SHP77 (cell line): ENCODE measurements at regions not wholly inside any gene's neighbourhood (a gene's known extent, or its start where the extent isn't known, plus 50 kb on each side); places are given as distances from the start of the nearest gene placed in this dataset.

ENCODE experiments used
- DNase-seq, 2 experiments: peaks; one replicate each; lab custom pipeline; 2025; lab: John Stamatoyannopoulos, UW

DNA sequence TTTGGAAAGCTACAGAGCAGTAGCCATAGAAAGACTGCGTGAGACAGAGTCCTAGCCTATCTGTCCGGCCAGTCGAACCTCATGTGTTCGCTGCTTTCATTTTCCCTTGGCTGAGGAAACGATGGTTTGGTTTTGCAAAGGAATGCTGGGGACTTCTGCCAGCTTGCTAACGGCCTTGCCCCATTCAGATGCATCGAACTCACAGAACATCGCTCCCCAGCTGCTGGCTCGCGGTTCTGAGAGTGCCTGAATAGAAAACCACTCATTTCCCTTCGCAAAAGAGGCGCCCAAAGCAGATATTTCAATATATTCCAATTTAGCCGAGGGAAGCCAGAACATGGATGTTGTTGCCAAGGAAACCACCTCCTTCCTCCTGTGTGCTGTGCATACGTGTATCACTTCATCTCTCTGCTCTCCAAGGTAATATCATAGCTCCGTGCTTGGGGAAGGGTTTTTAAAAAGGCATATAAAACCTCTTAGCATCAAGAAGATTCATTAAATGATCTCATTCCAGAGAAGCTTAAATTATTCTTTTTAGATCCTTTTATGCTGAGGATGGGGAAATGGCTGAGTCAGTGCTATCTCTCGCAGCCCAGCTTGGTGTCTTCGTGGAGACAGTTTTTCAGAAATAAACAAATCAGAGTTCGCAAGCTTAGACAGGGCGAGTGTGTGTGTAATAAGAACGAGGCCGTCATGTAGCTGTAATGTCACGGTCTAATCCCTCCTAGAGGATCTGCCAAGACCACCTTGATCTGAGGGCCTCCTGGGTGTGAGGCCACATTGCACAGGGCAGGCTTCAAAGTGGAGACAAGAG, 215.2 kb downstream of the RPS24 start:
- no peak for DNase-seq

DNA sequence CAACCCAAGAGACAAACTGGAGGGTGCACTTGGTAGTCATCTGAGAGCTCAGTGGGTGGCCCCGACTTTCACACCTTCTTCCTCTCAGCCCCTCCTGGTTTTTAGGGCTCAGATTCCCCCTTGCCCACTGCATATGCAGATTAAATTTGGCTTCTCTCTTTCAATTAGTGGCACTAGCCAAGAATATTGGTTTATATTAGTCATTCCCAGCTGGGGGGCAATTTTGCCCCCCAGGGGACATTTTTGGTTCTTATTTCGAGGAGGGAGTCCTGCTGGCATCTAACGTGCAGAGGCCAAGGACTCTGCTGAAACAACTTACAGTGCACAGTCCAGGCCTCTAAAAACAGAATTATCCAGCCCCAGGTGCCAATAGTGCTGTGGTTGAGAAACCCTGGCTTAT, 216.0 kb downstream of the RPS24 start:
- DNase-seq: no peak

DNA sequence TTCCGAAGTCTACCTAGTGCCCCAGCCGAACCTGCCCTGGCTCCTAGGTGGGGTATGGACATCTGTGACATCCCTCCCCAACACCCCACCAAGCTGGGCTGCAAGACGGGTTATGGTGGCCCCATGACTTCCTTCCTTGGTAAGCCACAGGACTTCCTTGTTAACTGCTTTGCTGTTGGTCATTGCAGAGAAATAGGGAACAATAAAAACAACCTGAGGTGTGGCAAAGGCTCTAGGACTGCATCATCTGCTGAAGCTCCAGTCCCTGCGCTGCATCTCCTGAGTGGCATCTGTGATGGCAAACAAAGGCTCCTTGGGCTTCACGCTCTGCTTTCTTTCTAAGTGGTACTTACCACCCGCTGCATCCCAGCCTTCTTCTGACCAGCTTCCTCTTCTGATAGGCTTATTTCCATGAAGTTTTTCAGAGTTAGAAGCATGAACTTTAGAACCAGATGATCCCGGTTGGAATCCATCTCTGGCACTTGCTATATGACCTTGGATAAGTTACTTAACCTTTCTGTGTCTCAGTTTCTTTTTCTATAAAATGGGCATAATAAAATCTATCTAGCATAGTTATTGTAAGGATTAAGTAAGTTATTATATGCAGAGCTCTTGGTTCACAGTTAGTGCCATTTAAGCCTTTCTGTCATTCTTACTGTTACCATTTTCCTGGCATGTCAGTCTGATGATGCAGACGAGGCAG, 216.8 kb downstream of the RPS24 start:
- no peak for DNase-seq

DNA sequence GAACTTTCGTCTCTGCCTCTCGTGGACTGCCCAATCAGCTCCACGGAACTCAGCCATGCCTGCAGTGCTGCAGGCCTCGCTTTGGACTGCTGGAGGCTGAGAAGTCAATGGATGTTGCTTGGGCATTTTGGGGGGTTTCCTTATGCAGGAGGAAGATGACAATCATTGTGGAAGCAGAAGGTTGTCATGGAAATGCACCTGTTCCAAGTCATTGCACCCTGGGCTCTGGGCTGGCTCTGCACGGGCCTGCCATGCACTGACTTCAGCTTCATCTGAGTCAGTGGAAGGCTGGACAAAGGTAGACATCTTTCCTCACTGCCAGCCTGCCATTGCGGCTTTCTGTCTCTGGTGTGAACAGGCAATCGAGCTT, 217.3 kb downstream of the RPS24 start:
- DNase-seq: no peak

DNA sequence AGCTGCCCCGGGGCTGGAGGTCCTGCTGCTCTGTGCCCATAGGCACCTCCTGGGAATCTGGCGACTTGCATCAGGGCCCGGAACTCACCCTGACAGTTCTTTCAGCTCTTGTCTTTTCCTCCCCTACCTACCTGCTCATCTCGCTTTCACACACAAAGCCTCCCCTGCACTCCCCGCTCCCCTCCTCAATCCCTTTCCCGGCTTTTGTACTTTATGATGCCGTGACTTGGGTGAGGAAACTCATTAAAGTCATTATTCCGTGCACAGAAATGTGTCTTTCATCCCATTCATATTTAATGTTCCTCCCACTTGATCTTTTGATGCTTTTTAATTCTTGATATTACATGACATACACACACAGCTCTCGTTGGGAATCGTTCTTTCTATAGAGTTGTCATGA, 218.6 kb downstream of the RPS24 start:
- no peak for DNase-seq

DNA sequence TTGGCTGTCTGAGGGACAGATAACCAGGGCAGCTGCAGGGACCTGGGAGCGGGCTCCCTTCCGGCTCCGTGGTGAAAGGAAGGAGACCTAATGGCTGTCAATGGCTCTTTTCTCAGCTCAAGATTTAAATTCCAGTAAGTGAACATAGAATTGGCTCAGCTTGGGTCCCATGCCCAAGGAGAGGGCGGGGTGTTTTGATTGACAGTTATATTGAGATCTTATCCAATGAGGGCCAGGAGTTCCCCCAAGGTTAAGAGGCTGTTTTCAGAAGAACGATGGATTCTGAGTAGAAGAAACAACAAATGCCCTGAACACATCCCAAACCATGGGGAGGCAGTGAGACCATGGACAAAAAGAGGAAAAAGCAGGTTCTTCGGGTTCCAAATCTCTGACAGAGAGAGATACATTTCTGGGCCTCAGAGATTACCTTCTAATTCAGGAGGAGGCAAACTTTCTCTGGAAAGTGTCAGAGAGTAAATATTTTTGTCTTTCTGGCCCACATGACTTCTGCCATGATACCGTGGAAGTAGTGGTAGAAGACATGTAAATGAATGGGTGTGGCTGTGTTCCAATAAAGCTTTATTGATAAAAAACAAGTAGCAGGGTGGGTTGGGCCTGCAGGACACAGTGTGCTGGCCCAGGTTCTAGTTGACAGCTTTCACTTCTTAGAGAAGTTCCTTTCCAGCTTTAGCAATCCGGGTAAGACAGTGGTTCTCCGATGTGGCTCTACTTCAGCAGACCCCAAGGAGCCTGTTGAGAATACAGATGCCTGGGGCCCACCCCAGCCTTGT, 219.6 kb downstream of the RPS24 start:
- DNase-seq: no peak

DNA sequence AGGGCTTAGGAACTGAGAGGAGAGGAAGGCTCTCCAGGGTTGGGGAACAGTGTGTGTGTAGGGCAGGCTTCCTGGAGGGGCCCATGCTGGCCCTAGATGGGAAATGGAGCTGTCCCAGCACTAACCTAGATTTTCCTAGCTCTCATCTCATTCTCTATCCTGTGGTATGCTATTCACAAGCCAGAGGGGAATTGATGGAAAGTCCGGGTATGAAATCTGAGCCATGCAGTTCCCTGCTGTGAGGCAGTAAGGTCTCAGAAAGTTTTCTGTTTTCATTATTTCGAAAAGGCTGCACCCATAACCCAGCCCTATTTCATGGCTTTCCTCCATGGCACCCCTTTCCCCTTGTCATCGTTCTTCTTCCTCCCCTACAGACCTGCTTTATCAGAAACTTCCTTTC, 220.3 kb downstream of the RPS24 start:
- no peak for DNase-seq

DNA sequence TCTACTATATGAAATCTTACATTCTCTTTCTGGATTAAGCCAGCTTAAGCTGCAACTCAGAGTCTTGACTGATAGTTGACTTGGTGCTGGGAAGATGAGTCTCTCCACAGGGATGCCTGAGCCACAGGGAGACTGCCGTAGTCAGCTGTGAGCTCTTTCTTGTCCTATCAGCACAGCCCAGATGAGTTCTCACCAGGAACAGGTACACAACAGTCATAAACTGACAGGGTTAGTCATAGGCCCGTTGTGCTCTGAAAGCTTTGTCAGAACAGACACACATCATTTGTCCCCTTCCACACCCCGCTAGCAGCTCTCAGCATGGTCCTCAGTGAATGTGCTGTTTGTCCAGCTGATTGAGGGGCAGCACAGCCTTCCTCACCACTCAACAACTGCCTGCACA, 221.6 kb downstream of the RPS24 start:
- no peak for DNase-seq

DNA sequence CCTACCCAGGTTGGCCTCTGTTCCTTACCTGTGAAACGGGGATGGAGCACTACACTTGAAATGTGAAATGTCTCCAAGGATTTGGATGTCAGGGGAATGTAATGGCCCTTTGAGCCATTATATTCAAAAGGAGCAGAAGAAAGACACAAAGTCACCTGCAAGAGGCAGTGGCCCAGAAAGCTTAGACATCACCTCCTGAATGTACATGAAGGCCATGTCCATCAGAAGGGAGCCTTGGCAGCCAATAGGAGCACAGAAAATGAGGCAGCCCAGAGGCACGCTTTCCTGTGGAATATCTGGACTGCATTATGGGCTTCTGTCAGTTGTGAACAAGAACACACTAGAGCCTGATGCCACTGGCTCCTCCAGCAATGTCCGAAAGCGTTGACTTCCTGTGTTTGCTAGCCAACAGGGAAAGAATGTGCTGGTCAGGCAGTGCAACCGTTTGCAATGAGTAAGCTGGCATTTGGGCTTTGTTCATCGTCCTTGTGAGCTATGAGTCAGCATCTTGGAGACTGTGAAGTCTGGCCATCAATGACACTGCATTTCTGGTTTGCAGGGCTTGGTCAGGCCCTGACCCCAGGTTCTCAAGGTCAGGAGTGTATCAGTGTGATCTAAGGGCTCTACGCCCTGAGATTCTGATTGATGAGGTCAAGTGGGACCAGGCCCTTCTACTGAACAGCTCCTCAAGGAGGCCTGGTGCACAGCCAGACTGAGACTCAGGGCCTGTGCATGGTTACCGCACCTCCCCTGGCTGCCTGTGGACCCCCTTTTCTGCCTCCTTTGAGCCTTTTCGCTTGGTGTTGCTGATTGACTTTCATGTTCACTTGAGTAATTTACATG, 222.4 kb downstream of the RPS24 start:
- DNase-seq: no peak

DNA sequence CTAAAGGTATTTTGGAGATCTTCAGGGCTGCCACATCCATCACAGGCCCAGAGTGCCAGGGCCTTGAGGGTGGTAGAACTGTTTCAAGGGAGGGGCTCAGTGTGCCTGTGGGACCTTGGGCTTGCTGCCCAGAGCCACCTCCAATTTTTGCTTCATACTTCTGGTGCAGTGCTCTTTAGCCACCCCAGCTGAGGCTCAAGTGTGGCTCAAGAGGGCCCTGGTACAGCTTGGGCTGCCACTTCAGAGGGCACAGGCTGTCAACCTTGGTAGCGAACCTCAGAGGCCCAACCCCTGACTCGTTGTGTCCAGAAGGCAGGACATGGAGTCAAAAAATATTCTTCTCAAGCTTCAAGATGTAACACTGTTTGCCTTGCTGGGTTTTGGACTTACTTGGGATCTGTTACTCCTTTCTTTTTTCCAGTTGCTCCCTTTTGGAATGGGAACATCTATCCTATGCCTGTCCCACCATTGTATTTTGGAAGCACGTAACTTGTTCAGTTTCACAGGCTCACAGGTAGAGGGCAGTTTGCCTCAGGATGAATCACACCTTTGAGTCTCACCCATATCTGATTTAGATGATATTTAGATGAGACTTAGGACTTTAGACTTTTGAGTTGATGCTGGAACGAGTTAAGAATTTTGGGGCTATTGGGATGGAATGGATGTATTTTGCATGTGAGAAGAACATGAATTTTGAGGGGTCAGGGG, 224.8 kb downstream of the RPS24 start:
- no peak for DNase-seq

DNA sequence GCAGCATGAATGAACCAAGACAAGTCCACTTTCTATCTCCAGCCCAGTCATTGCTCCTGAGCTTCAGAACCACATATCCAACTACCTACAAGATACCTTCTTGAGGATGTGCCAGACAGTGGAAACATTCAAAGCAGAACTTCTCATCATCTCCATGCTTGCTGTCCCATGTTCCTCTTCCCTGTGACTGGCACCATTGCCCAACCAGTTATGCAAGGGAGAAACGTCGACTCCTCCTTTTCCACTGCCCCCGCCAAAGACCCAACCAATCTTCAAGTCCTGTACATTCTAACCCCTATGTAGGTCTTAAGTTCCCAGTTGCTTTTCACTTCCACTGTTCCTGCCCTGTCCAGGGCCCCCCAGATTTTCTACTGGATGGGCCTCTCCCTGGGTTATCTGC, 225.7 kb downstream of the RPS24 start:
- no peak for DNase-seq

DNA sequence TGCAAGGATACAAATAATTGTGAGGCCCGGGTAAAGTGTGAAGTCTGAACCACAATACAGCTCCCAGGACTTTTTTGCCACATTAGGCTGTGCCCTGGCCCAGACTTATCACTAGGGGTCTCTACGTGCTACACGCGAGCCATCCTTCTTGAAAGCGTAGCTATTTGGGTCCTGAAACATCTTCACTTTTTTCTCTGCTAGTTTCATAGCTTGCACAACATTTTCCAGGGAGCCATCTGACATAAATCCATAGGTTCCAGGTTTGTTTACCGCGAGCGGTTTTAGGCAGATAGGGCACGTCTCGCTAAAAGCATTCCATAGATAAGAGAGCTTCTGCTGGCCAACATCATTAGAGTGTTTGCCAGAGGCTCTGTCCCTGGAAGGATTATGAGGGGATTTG, 226.5 kb downstream of the RPS24 start:
- DNase-seq: no peak

DNA sequence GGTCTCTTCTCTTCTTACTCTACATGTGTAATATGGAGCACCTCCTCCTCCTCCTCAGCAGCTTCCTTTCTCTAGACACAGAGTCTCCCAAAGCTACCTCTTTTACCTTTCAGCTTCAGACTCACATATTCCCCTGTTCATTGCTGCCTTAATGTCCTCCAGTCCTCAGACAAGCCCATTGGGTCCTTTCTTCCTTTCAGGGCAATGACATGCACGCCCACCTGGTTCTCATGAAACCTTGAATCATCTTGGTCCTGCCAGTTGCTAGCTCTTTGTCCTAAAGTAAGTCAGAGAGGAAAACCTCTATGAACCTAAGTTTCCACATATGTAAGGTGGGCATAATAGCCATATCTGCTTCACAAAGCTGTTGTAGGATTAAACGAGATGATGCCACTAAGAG, 227.0 kb downstream of the RPS24 start:
- no peak for DNase-seq

DNA sequence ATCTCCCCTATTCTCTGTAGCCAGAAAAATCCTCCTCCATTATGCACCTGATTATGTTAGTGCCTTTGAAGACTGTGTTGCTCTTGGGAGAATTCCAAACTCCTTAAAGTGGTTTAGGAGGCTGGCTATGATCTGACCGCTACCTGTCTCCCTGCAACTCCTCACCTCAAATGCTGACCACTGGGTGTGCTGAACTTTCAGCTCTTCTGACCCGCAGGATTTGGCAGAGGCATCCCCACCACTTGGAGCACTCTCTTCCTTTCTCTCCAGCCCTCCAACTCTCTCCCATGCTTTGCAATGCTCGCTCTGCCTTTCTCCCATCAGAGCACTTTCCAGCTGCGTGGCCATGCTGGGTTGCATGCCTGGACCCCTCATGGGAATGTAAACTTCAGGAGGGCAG, 227.6 kb downstream of the RPS24 start:
- no peak for DNase-seq

DNA sequence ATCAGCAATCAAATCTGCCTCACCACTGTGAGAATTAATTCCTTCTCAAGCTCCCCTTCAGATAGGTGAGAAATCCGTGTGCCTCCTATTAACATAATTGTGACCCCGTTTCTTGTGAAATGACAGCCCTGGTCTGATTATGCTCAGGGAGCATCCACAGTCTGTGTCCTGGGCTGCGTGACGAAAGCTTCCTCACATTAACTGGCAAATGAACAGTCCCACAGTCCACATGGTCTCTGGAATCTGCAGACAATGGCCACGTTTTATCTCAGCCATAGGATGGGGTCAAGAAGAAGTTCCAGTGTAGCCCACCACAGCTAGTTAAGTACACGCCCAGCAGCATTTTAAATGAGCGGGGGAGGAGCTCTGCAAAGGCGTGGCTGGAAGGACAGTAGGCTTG, 229.2 kb downstream of the RPS24 start:
- DNase-seq: no peak

DNA sequence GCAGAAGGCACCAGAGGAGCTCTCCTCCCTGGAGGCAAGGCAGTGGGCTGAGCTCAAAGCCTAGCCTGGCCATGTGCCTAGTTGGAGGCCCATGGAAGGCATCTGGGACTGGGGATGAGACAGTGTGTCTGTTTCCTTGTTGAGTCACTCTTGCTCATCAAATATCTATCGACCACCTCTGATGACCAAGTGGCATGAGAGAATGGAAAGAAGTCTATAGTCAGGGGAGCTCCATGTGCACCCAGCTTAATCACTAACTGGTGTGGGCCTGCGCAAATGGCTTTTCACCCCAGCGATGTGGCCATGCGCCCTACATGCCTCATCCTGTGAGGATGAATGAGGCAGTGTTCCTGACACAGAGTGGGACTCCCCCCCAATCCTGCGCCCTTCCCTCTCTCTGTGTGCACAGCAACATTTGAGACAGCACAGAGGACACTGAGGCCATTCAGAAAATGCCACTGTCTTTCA, 229.9 kb downstream of the RPS24 start:
- DNase-seq: no peak

DNA sequence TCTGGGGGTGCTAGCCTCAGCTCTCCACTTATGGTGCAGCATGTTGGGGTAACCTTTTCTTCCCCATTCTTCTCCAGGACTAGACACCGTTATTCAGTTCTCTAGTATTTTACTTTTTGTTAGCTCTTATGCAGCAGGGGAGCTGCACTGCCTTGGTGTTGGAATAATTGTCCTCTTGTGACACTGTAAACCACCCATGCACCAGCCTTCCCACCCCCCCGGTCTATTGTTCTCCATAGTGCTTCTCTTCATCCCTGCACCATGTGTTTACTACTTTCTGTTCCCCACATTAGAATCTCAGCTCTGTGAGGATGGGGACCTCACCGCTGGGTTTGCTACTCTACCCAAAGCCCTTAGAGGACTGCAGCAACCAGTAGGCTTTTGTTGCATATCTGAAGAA, 230.7 kb downstream of the RPS24 start:
- DNase-seq: no peak

DNA sequence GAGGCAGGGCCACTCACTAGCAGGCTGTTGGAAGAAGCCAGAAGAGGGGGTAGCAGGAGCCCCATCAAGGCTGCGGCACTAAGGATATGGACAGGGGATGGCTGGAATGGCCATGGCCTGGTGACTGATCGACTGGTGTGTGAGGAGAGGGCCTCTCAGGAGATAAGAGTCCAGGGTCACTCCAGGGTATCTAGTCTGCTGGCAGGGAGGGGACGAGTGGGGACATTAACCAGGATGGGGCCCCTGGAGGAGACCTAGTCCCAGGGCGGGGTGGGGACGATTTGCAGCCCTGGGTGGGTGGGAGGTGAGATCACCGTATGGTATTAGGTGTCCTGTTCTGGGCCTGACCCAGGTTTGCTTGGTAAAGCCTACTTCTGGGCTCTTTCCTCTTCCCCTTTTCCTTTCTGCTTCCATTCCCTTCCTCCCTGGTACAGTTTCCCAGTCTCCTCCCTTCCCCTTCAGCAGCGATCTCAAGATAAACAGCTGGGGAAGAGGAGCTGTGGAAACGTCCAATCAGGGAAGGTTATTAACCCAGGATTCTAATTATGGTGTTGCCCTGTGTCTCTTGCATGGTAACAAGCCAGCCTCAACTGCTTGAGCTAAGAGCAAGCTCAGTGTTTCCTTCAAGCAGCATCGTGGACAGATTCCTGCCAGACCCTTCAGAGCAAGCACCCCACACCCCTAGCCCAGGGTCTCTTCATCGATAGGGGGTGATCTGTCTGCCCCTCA, 233.2 kb downstream of the RPS24 start:
- DNase-seq: no peak

DNA sequence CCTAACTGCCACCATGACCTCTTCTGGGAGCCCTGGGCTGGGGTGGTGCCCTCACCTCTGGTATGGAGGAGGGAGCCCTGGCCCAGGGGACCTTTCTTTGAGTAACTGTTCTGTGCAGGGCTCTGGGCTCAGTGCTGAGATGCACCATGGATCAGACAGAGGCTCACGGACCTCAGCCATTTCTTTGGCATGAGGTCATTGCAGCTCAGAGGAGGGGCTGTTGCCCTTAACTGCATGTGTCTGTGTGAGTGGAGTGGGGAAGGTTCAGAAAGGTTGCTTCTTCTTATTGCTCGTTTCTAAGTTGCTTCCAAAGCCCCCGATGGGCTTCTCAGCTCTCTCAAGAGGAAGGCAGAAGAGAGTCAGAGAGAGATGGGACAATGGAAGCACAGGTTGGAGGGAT, 233.9 kb downstream of the RPS24 start:
- DNase-seq: no peak

DNA sequence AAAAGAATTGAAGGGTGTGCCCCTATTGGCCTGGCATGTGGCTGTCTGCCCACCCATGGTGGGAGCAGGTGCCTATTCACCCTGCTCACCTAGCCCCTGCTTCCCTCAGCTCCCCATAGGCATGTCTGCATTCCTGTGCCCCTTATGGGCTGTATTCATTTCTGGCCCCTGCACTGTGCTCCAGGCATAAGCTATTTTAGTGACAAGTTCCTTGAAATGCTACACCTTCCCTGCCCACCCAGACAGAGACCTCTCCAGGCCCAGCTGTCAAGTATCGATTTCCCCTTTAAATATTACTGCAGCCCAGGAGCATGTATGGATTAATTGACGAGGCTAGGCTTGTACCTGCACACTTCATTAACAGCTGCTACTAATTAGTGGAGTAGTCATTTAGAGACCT, 235.4 kb downstream of the RPS24 start:
- no peak for DNase-seq

DNA sequence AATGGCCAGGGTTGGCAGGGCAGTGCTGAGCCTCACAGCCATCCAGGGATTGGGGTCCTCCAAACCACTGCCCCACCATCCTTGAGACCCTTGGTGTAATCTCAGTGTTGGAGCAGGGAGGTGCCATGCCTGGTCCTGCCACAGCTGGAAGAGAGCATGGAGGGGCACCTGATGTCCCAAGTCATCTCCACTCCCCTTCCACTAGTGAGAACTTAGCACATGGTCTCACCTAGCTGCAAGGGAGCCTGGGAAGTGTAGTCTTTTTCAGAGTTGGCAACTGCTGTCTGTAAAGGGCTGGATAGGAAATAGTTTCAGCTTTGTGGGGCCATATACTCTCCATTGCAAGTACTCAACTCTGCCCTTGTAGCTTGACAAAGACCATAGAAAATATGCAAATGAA, 238.7 kb downstream of the RPS24 start:
- no peak for DNase-seq
